Panc1 (cell line): ENCODE measurements at regions not wholly inside any gene's neighbourhood (a gene's known extent, or its start where the extent isn't known, plus 50 kb on each side); places are given as distances from the start of the nearest gene placed in this dataset.

Experiments
- CTCF ChIP-seq: fragments of 450-650 bp; IDR thresholded peaks from 2 replicates; pipeline ENCODE4 v1.5.1; 2017; ENCODE audit warnings: mild to moderate bottlenecking
- POLR2AphosphoS5 ChIP-seq: IDR thresholded peaks from 2 replicates; pipeline ENCODE4 v1.6.1; 2012; ENCODE audit warnings: mild to moderate bottlenecking, low read depth, low read length, moderate library complexity

GRCh38 chrX:25383196-25383595, 367.4 kb upstream of the ARX start:
- TF ChIP-seq CTCF (no peak), POLR2AphosphoS5 (no peak)
